K562 (cell line): ENCODE measurements at regions not wholly inside any gene's neighbourhood (a gene's known extent, or its start where the extent isn't known, plus 50 kb on each side); places are given as distances from the start of the nearest gene placed in this dataset.

Experiments used
- ATAC-seq: fragments of 200-7000 bp; cut with Tn5 transposase; 3 replicates; pipeline ENCODE4 v1.9.1; 2020; ENCODE audit warnings: moderate library complexity
- BruUV-seq: library from RNA; stranded (reverse); fragments of 400-500 nt; replicated peaks from 2 replicates; lab custom pipeline; 2021; lab: Mats Ljungman, UMichigan
- CTCF ChIA-PET: fragments of 300-600 bp; formaldehyde crosslinking; extraction: SDS; loops from one replicate; lab custom pipeline; 2021; ENCODE audit warnings: low intra/inter-chr PET ratio; lab: Yijun Ruan, JAX
- POLR2A ChIA-PET: fragments of 300-600, 350-650 bp; sonication (Branson Sonifier 250); formaldehyde crosslinking; extraction: SDS; loops from one replicate; lab custom pipeline; 2021; ENCODE audit warnings: antibody characterized with exemption, inconsistent platforms; lab: Yijun Ruan, JAX
- DNase-seq, 4 experiments: peaks; one replicate each; pipeline versions ENCODE4 v3.0.0 to v3.0.0-alpha.2; 2011 to 2018; ENCODE audit warnings: low spot score in 3 of 4, mixed read lengths in 3 of 4; ENCODE audit errors: extremely low read depth in 1 of 4
- FAIRE-seq: peaks from 2 replicates; lab custom pipeline; 2011; peaks lifted over from hg19 to GRCh38; lab: Jason Lieb, UNC
- H2AFZ ChIP-seq: 2 replicates; pipeline ENCODE4 v1.6.0; 2011; ENCODE audit warnings: low read depth, low read length, control low read depth, inconsistent platforms
- H3K27ac ChIP-seq: fragments of 200-600 bp; 3 replicates; pipeline ENCODE4 v1.8.0; 2011; ENCODE audit warnings: low read depth, mild to moderate bottlenecking, control low read depth, inconsistent platforms, low read length, moderate library complexity, mixed read lengths; ENCODE audit errors: extremely low read depth
- H3K27me3 ChIP-seq, 2 experiments: fragments of 300-600 bp in 1 of 2; 2 replicates in 1 of 2; 3 replicates in 1 of 2; pipeline versions ENCODE4 v1.6.0 to v1.8.0; 2011; ENCODE audit warnings: inconsistent platforms in 2 of 2, low read length in 2 of 2, mild to moderate bottlenecking in 1 of 2, mixed read lengths in 1 of 2, moderate library complexity in 1 of 2; ENCODE audit not compliant: control insufficient read depth in 2 of 2, insufficient read depth in 2 of 2
- H3K36me3 ChIP-seq: fragments of 300-600 bp; 3 replicates; pipeline ENCODE4 v1.8.0; 2011; ENCODE audit warnings: mild to moderate bottlenecking, low read length, inconsistent platforms; ENCODE audit not compliant: control insufficient read depth, insufficient read depth
- H3K4me1 ChIP-seq, 2 experiments: fragments of 200-600 bp in 1 of 2; replicated peaks in 1 of 2; 2 replicates in 1 of 2; 3 replicates in 1 of 2; pipeline versions ENCODE4 v1.5.1 to v1.8.0; 2011; ENCODE audit warnings: inconsistent platforms in 2 of 2, low read length in 2 of 2, mild to moderate bottlenecking in 1 of 2, mixed read lengths in 1 of 2, moderate library complexity in 1 of 2; ENCODE audit not compliant: control insufficient read depth in 2 of 2, insufficient read depth in 2 of 2
- H3K4me2 ChIP-seq: 2 replicates; pipeline ENCODE4 v1.6.1; 2011; ENCODE audit warnings: low read length, control low read depth, inconsistent platforms, mixed read lengths; ENCODE audit not compliant: insufficient read depth
- H3K4me3 ChIP-seq: fragments of 200-600 bp; sonication (generic), shearing (Covaris generic); 2 replicates; pipeline ENCODE4 v1.5.1; 2016; ENCODE audit warnings: control low read depth, inconsistent platforms
- H3K79me2 ChIP-seq: fragments of 200-600 bp; 3 replicates; pipeline ENCODE4 v1.8.0; 2011; ENCODE audit warnings: low read length, inconsistent platforms; ENCODE audit not compliant: control insufficient read depth, insufficient read depth
- H3K9ac ChIP-seq, 2 experiments: 2 replicates each; pipeline versions ENCODE4 v1.6.0 to v1.6.1; 2011; ENCODE audit warnings: low read depth in 2 of 2, low read length in 2 of 2, control low read depth in 1 of 2, inconsistent platforms in 1 of 2, mild to moderate bottlenecking in 1 of 2, mixed read lengths in 1 of 2; ENCODE audit not compliant: insufficient read depth in 1 of 2
- H3K9me1 ChIP-seq: one replicate; pipeline ENCODE4 v1.6.0; 2011; ENCODE audit warnings: inconsistent platforms, mild to moderate bottlenecking, low read length, moderate library complexity; ENCODE audit not compliant: control insufficient read depth, insufficient read depth
- H3K9me3 ChIP-seq: replicated peaks from 2 replicates; pipeline ENCODE4 v1.5.1; 2011; ENCODE audit warnings: low read depth, low read length, inconsistent platforms; ENCODE audit not compliant: control insufficient read depth, insufficient read depth
- H4K20me1 ChIP-seq: replicated peaks from 2 replicates; pipeline ENCODE4 v1.6.1; 2011; ENCODE audit warnings: low read length, inconsistent platforms, mixed read lengths; ENCODE audit not compliant: control insufficient read depth, insufficient read depth
- ADNP ChIP-seq: fragments of 200-800 bp; sonication (Bioruptor generic); IDR thresholded peaks from 2 replicates; pipeline ENCODE4 v1.6.1; 2016; ENCODE audit warnings: missing genetic modification characterization, missing compliant biosample characterization
- BRD9 ChIP-seq: fragments of 450-650 bp; IDR thresholded peaks from 2 replicates; pipeline ENCODE4 v1.6.1; 2018; ENCODE audit warnings: low read depth; ENCODE audit not compliant: partially characterized antibody
- DMBX1 ChIP-seq: fragments of 250-450 bp; sonication (Bioruptor Pico); IDR thresholded peaks from 2 replicates; pipeline ENCODE4 v1.8.0; 2022; ENCODE audit warnings: inconsistent platforms, mild to moderate bottlenecking, moderate library complexity, borderline replicate concordance
- EP400 ChIP-seq: fragments of 450-650 bp; IDR thresholded peaks from 2 replicates; pipeline ENCODE4 v1.6.1; 2017; ENCODE audit warnings: antibody characterized with exemption, mild to moderate bottlenecking, moderate library complexity
- HDGF ChIP-seq: fragments of 450-650 bp; IDR thresholded peaks from 2 replicates; pipeline ENCODE4 v1.6.1; 2016
- HNRNPL ChIP-seq: fragments of 200-400 bp; formaldehyde crosslinking; IDR thresholded peaks from 2 replicates; pipeline ENCODE4 v1.6.1; 2017; ENCODE audit warnings: low read depth, mild to moderate bottlenecking, low read length
- KDM1A ChIP-seq, 2 experiments: fragments of 450-650 bp; IDR thresholded peaks; 2 replicates each; pipeline ENCODE4 v1.6.1; 2016; ENCODE audit warnings: mild to moderate bottlenecking in 2 of 2
- KLF6 ChIP-seq: fragments of 250-450 bp; sonication (Bioruptor Pico); IDR thresholded peaks from 2 replicates; pipeline ENCODE4 v1.4.0; 2020; ENCODE audit warnings: mild to moderate bottlenecking, moderate library complexity, borderline replicate concordance
- MAFF ChIP-seq: IDR thresholded peaks from 2 replicates; pipeline ENCODE4 v1.6.1; 2012; ENCODE audit warnings: low read length, improper control_type of control experiment
- OTX1 ChIP-seq: fragments of 450-650 bp; formaldehyde crosslinking; IDR thresholded peaks from 2 replicates; pipeline ENCODE4 v1.4.0; 2022; ENCODE audit warnings: mild to moderate bottlenecking
- RFX5 ChIP-seq: IDR thresholded peaks from 2 replicates; pipeline ENCODE4 v1.6.1; 2011; ENCODE audit warnings: low read depth, mild to moderate bottlenecking, improper control_type of control experiment, low read length
- SMAD4 ChIP-seq: fragments of 250-450 bp; sonication (Bioruptor Pico); conservative IDR thresholded peaks from 2 replicates; pipeline ENCODE4 v1.8.0; 2021; ENCODE audit warnings: inconsistent platforms, mild to moderate bottlenecking, moderate library complexity
- SRSF1 ChIP-seq: fragments of 200-400 bp; formaldehyde crosslinking; IDR thresholded peaks from 2 replicates; pipeline ENCODE4 v1.6.1; 2017; ENCODE audit warnings: mild to moderate bottlenecking, low read depth, low read length, moderate library complexity
- TCFL5 ChIP-seq: fragments of 250-450 bp; sonication (Bioruptor Pico); conservative IDR thresholded peaks from 2 replicates; pipeline ENCODE4 v1.6.1; 2021; ENCODE audit warnings: mild to moderate bottlenecking, moderate library complexity, matching md5 sums
- ZNF766 ChIP-seq: fragments of 200-800 bp; sonication (Bioruptor generic); conservative IDR thresholded peaks from 2 replicates; pipeline ENCODE4 v1.6.1; 2016; ENCODE audit warnings: missing genetic modification characterization, missing compliant biosample characterization
- WGBS: fragments of 100-300 bp; shearing (Covaris generic); methylation state at CpG from one replicate; pipeline ENCODE4 v1.1.6; 2016; ENCODE audit warnings: low coverage, mixed read lengths; ENCODE audit not compliant: insufficient coverage; ENCODE audit errors: missing lambda C conversion rate; 5-methylcytosine and 5-hydroxymethylcytosine counted together
- in situ Hi-C: fragments of 300-500 bp; cut with MboI; formaldehyde crosslinking; loops from 4 replicates; pipeline ENCODE4 v1.15.0; 2018; ENCODE audit warnings: inconsistent platforms, mixed read lengths
- intact Hi-C: fragments of 100-400 bp; cut with micrococcal nuclease; formaldehyde crosslinking; loops from 2 replicates; pipeline ENCODE4 v1.14.2; 2022
- TF ChIP-seq, protein P1 (sequence below): IDR thresholded peaks from 2 replicates; pipeline ENCODE4 v1.6.1; 2011; ENCODE audit warnings: borderline replicate concordance, low read depth, mild to moderate bottlenecking, moderate library complexity, low read length; ENCODE audit not compliant: insufficient read depth, poor library complexity, severe bottlenecking
- TF ChIP-seq, protein P2 (sequence below): sonication (generic); formaldehyde crosslinking; IDR thresholded peaks from 2 replicates; pipeline ENCODE4 v1.9.0; 2022; ENCODE audit warnings: mild to moderate bottlenecking, missing genetic modification reagents

DNA sequence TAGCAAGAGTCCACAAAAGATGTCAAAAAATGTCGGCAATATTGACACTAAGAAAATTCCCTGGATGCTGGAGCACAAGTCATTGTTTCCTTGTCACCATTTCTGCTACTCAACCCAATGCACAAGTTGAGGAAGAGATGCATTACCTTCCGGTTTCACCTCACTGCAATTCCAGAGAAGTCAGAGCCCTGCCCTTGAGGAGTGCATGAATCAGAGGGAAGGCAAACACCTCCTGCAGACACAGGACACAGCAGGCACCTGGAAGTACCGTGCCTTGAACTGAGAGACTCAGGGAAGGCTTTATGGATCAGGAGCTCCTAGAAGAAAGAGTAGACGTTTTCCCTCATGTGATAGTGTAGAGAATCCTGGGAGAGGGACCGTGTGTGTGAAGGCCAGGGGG, 62.7 kb upstream of the ARL4C start:
- Histone ChIP-seq H3K4me2 (no peak overlapping the region), H3K79me2 (no peaks in the 10 kb centered on the region), H3K9me1 (no peaks in the 10 kb centered on the region), H3K27ac (no peak overlapping the region), H3K27me3 (peaks cover 0 to 10% of the 10 kb centered on the region in 2 experiments; a peak in 1 of 5 replicates), H3K9me3 (no peaks in the 10 kb centered on the region)
- DNase-seq (no peak), ATAC-seq (no peak)
- 0% methylated on average over 5 of the region's 5 CpGs for WGBS
- in situ Hi-C loops: no loop called here
- CTCF ChIA-PET: no interaction called here
- BruUV-seq: no TSS peak
- TF ChIP-seq RFX5 (no peak), OTX1 (CRISPR knock-in tag) (no peak), SMAD4 (CRISPR knock-in tag) (no peak), ADNP (tag) (no peak), KLF6 (CRISPR knock-in tag) (no peak)
- TF ChIP-seq, all 486 proteins: peak for 0
- Histone ChIP-seq H3K4me1 (no peaks in the 10 kb centered on the region), H3K4me3 (no peak overlapping the region), H2AFZ (no peak overlapping the region), H3K9ac (no peak overlapping the region), H4K20me1 (no peaks in the 10 kb centered on the region), H3K36me3 (no peaks in the 10 kb centered on the region)
- intact Hi-C loops: no loop called here
- FAIRE-seq: no peak
- POLR2A ChIA-PET: interaction anchor here (0.5 kb wide), 1 partner anchor 614 kb away, joined by 3 read pairs; no protein-coding TSS in a partner anchor

DNA sequence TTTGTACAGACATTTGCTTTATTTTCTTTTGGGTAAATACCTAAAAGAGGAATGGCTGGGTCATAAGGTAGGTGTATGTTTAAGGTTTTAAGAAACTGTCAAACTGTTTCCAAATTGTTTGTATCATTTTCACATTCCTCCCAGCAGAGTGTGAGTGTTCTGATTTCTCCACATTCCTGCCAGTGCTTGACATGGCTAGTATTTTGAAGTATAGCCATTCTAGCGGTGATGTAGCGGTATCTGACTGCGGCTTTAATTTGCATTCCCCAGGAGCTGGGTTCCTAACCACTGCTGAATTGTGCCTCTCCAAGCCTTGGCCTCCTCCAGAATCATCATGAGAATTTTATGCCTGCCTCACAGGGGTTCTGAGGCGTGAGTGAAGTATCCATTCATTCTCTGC, 61.8 kb upstream of the ARL4C start:
- Histone ChIP-seq H3K9me1 (no peaks in the 10 kb centered on the region), H2AFZ (no peak overlapping the region), H3K9ac (no peak overlapping the region), H3K27me3 (peaks cover 0 to 10% of the 10 kb centered on the region in 2 experiments; a peak in 1 of 5 replicates), H3K4me2 (no peak overlapping the region), H3K79me2 (no peaks in the 10 kb centered on the region), H3K36me3 (no peaks in the 10 kb centered on the region), H3K9me3 (no peaks in the 10 kb centered on the region), H4K20me1 (no peaks in the 10 kb centered on the region), H3K4me3 (no peak overlapping the region), H3K27ac (no peak overlapping the region), H3K4me1 (no peaks in the 10 kb centered on the region)
- POLR2A ChIA-PET: no interaction called here
- BruUV-seq: no TSS peak
- DNase-seq (no peak), FAIRE-seq (no peak), ATAC-seq (no peak)
- WGBS: 0% methylated on average over 4 of the region's 4 CpGs
- CTCF ChIA-PET: no interaction called here
- in situ Hi-C loops: no loop called here
- intact Hi-C loops: no loop called here
- TF ChIP-seq MAFF: no peak
- TF ChIP-seq HNRNPL: no peak
- no peak for TF ChIP-seq ZNF766 (CRISPR knock-in tag)
- TF ChIP-seq HDGF: no peak
- TF ChIP-seq DMBX1 (CRISPR knock-in tag): no peak
- no peak for TF ChIP-seq EP400
- TF ChIP-seq, protein P1, sequence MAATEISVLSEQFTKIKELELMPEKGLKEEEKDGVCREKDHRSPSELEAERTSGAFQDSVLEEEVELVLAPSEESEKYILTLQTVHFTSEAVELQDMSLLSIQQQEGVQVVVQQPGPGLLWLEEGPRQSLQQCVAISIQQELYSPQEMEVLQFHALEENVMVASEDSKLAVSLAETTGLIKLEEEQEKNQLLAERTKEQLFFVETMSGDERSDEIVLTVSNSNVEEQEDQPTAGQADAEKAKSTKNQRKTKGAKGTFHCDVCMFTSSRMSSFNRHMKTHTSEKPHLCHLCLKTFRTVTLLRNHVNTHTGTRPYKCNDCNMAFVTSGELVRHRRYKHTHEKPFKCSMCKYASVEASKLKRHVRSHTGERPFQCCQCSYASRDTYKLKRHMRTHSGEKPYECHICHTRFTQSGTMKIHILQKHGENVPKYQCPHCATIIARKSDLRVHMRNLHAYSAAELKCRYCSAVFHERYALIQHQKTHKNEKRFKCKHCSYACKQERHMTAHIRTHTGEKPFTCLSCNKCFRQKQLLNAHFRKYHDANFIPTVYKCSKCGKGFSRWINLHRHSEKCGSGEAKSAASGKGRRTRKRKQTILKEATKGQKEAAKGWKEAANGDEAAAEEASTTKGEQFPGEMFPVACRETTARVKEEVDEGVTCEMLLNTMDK: no peak
- no peak for TF ChIP-seq BRD9
- TF ChIP-seq, protein P2, sequence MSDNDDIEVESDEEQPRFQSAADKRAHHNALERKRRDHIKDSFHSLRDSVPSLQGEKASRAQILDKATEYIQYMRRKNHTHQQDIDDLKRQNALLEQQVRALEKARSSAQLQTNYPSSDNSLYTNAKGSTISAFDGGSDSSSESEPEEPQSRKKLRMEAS (CRISPR knock-in tag): no peak
- no peak for TF ChIP-seq SRSF1
- TF ChIP-seq KDM1A (IDR thresholded peaks at IDR 0.05): no peak
- no peak for TF ChIP-seq TCFL5 (CRISPR knock-in tag)
